ENCODE measurements at regions not wholly inside any gene's neighbourhood (a gene's known extent, or its start where the extent isn't known, plus 50 kb on each side); places are given as distances from the start of the nearest gene placed in this dataset.

- in situ Hi-C loops (cut with MboI) (no loop called here), intact Hi-C loops (cut with micrococcal nuclease; ENCODE audit: unreplicated experiment) (no loop called here)
- POLR2A ChIA-PET, result no interaction called here
- Histone ChIP-seq H3K9ac (ENCODE audit: control insufficient read depth, insufficient read depth, low read length) (no peak overlapping the region), H4K20me1 (ENCODE audit: control insufficient read depth, insufficient read depth) (no peaks in the 10 kb centered on the region), H2AFZ (ENCODE audit: control insufficient read depth, low read depth, low read length) (no peak overlapping the region), H3K79me2 (ENCODE audit: control insufficient read depth, insufficient read depth, low read length) (no peaks in the 10 kb centered on the region), H3K9me3 (replicated peaks; ENCODE audit: control insufficient read depth, insufficient read depth, low read length) (no peaks in the 10 kb centered on the region), H3K4me2 (ENCODE audit: control insufficient read depth, insufficient read depth) (no peak overlapping the region), H3K27ac (ENCODE audit: control insufficient read depth, insufficient read depth) (no peak overlapping the region), H3K4me3 (no peak overlapping the region), H3K27me3 (replicated peaks in 1 of 2; ENCODE audit: control insufficient read depth in 2 of 2, insufficient read depth in 2 of 2, low read length in 1 of 2) (no peaks in the 10 kb centered on the region; a peak in 1 of 4 replicates), H3K36me3 (ENCODE audit: control insufficient read depth in 2 of 2, insufficient read depth in 2 of 2, low read length in 1 of 2) (no peaks in the 10 kb centered on the region), H3K4me1 (ENCODE audit: control insufficient read depth, insufficient read depth, low read length) (no peaks in the 10 kb centered on the region)
- FAIRE-seq, result no peak
- RAD21 ChIA-PET (ENCODE audit: unreplicated experiment), result no interaction called here
- ATAC-seq, result no peak
- BruUV-seq (replicated peaks), result no TSS peak
- WGBS (ENCODE audit: insufficient coverage, insufficient replicate concordance, low lambda C conversion rate, missing lambda C conversion rate), result 43% methylated on average over 2 of the region's 2 CpGs
- CTCF ChIA-PET, result no interaction called here
- no peak for DNase-seq (ENCODE audit: low read depth, low spot score)
- SMC1A ChIA-PET (ENCODE audit: uncharacterized antibody, unreplicated experiment), result no interaction called here
- TF ChIP-seq YBX1 (IDR thresholded peaks at IDR 0.05) (no peak), FOXK2 (IDR thresholded peaks at IDR 0.05) (no peak), E4F1 (IDR thresholded peaks at IDR 0.05; ENCODE audit: borderline replicate concordance, partially characterized antibody) (no peak), PML (IDR thresholded peaks at IDR 0.05; ENCODE audit: low read length) (no peak), IRF4 (IDR thresholded peaks at IDR 0.05; ENCODE audit: low read depth, low read length) (no peak), USF2 (IDR thresholded peaks at IDR 0.05; ENCODE audit: borderline replicate concordance, low read depth, low read length) (no peak), CREM (IDR thresholded peaks at IDR 0.05; ENCODE audit: low read depth) (no peak), SP1 (IDR thresholded peaks at IDR 0.05; ENCODE audit: low read depth, low read length) (no peak), MTA2 (IDR thresholded peaks at IDR 0.05; ENCODE audit: low read depth) (no peak), SMC3 (IDR thresholded peaks at IDR 0.05; ENCODE audit: borderline replicate concordance, low read length) (no peak), SMAD5 (IDR thresholded peaks at IDR 0.05; ENCODE audit: low read depth) (no peak), CHD4 (IDR thresholded peaks at IDR 0.05) (no peak)
Measured at GRCh38 chr12:41923351-41923750, 221.3 kb downstream of the GXYLT1 start.

Measured in GM12878 (cell line).